ENCODE measurements at regions not wholly inside any gene's neighbourhood (a gene's known extent, or its start where the extent isn't known, plus 50 kb on each side); places are given as distances from the start of the nearest gene placed in this dataset.
A peak's percentile ranks its signal among the peaks of the same experiment; 100 is the strongest.

- TF ChIP-seq ZNF384 (IDR thresholded peaks at IDR 0.05; ENCODE audit: borderline replicate concordance, low read depth, low read length) (no peak), LARP7 (IDR thresholded peaks at IDR 0.05) (peak; percentile 57; the same call in 1 of the 2 replicates), YBX1 (IDR thresholded peaks at IDR 0.05) (no peak), MYC (IDR thresholded peaks at IDR 0.05; ENCODE audit: insufficient read depth, insufficient read length, insufficient replicate concordance, low read length, severe bottlenecking) (no peak), RUNX3 (IDR thresholded peaks at IDR 0.05; ENCODE audit: low read length) (peak; percentile 23), HSF1 (IDR thresholded peaks at IDR 0.05; ENCODE audit: low read depth, low read length) (0 out of 2 replicates have a peak, but pooled peaks have one; percentile 22), NFIC (IDR thresholded peaks at IDR 0.05; ENCODE audit: low read depth, low read length) (peak; percentile 77), TCF7 (IDR thresholded peaks at IDR 0.05; ENCODE audit: borderline replicate concordance) (no peak), FOXM1 (IDR thresholded peaks at IDR 0.05; ENCODE audit: low read depth, low read length) (0 out of 2 replicates have a peak, but pooled peaks have one; percentile 54), ETV6 (conservative IDR thresholded peaks at IDR 0.05 in 1 of 2, IDR thresholded peaks at IDR 0.05 in 1 of 2; ENCODE audit: borderline replicate concordance in 1 of 2, low read depth in 1 of 2) (peak in 1 of 2 experiments; percentile 38; a peak in 1 of 4 replicates), GABPA (IDR thresholded peaks at IDR 0.05; ENCODE audit: low read depth) (no peak), USF2 (IDR thresholded peaks at IDR 0.05; ENCODE audit: borderline replicate concordance, low read depth, low read length) (no peak), FOXK2 (IDR thresholded peaks at IDR 0.05) (no peak), MLLT1 (IDR thresholded peaks at IDR 0.05) (peak; percentile 63; the same call in 1 of the 2 replicates), IKZF1 (conservative IDR thresholded peaks at IDR 0.05) (peak; percentile 90), MXI1 (IDR thresholded peaks at IDR 0.05; ENCODE audit: low read depth, low read length) (no peak), POLR2A (IDR thresholded peaks at IDR 0.05; ENCODE audit: low read depth, low read length) (peak; percentile 90), IKZF2 (IDR thresholded peaks at IDR 0.05) (peak in 1 of 2 experiments; percentile 76; a peak in 3 of 4 replicates), SPI1 (IDR thresholded peaks at IDR 0.05; ENCODE audit: borderline replicate concordance, insufficient read depth, low read depth, low read length) (0 out of 2 replicates have a peak, but pooled peaks have one; percentile 7), PRDM15 (CRISPR knock-in tag; IDR thresholded peaks at IDR 0.05) (no peak), IRF3 (IDR thresholded peaks at IDR 0.05) (no peak)
Measured at GRCh38 chr1:244970744-244971551, 106.6 kb upstream of the HNRNPU start (continued).
